PFSK-1 (cell line): ENCODE measurements at regions not wholly inside any gene's neighbourhood (a gene's known extent, or its start where the extent isn't known, plus 50 kb on each side); places are given as distances from the start of the nearest gene placed in this dataset.

ENCODE experiments used
- FOXP2 ChIP-seq: optimal IDR thresholded peaks from 2 replicates; pipeline ENCODE3; 2011; ENCODE audit warnings: borderline replicate concordance, control low read depth, inconsistent platforms; ENCODE audit not compliant: insufficient read depth; ENCODE audit errors: extremely low read length, extremely low read depth
- POLR2AphosphoS5 ChIP-seq: IDR thresholded peaks from 2 replicates; pipeline ENCODE4 v1.6.1; 2012; ENCODE audit warnings: low read depth, mild to moderate bottlenecking, control low read depth, low read length, moderate library complexity
- REST ChIP-seq, 2 experiments: IDR thresholded peaks; 2 replicates each; pipeline versions ENCODE4 v1.6.1 to v1.8.0; 2011 to 2012; ENCODE audit warnings: low read depth in 2 of 2, low read length in 2 of 2, control low read depth in 1 of 2, inconsistent platforms in 1 of 2, mild to moderate bottlenecking in 1 of 2, moderate library complexity in 1 of 2; ENCODE audit not compliant: insufficient read depth in 1 of 2
- SIN3A ChIP-seq: IDR thresholded peaks from 2 replicates; pipeline ENCODE4 v1.6.1; 2012; ENCODE audit warnings: mild to moderate bottlenecking, low read length, moderate library complexity, borderline replicate concordance; ENCODE audit not compliant: insufficient read depth
- TAF1 ChIP-seq: IDR thresholded peaks from 2 replicates; pipeline ENCODE4 v1.6.1; 2012; ENCODE audit warnings: low read length, control low read depth, borderline replicate concordance; ENCODE audit not compliant: insufficient read depth

GRCh38 chr1:101632548-101633272, 364.0 kb downstream of the OLFM3 start:
- TF ChIP-seq TAF1: no peak
- no peak for TF ChIP-seq FOXP2
- TF ChIP-seq POLR2AphosphoS5: no peak
- TF ChIP-seq REST (IDR thresholded peaks at IDR 0.05; ENCODE audit: insufficient read depth in 1 of 2, low read depth in 2 of 2, low read length in 2 of 2): no peak
- no peak for TF ChIP-seq SIN3A

GRCh38 chr1:101645810-101646209, 350.9 kb downstream of the OLFM3 start:
- TF ChIP-seq REST (IDR thresholded peaks at IDR 0.05; ENCODE audit: insufficient read depth in 1 of 2, low read depth in 2 of 2, low read length in 2 of 2) (no peak), FOXP2 (no peak), SIN3A (no peak), TAF1 (no peak), POLR2AphosphoS5 (no peak)

GRCh38 chr1:101652484-101652883, 344.2 kb downstream of the OLFM3 start:
- no peak for TF ChIP-seq SIN3A
- TF ChIP-seq TAF1: no peak
- TF ChIP-seq FOXP2: no peak

- TF ChIP-seq TAF1 (no peak), FOXP2 (no peak), POLR2AphosphoS5 (no peak), REST (IDR thresholded peaks at IDR 0.05; ENCODE audit: insufficient read depth in 1 of 2, low read depth in 2 of 2, low read length in 2 of 2) (no peak), SIN3A (no peak)
Observed at GRCh38 chr1:101653482-101653946, 343.2 kb downstream of the OLFM3 start.

- TF ChIP-seq REST (IDR thresholded peaks at IDR 0.05; ENCODE audit: insufficient read depth in 1 of 2, low read depth in 2 of 2, low read length in 2 of 2) (no peak), FOXP2 (no peak), TAF1 (no peak), SIN3A (no peak), POLR2AphosphoS5 (no peak)
Observed at GRCh38 chr1:101664726-101665125, 332.0 kb downstream of the OLFM3 start.
